Liver (tissue), 3 donors: ENCODE measurements at regions not wholly inside any gene's neighbourhood (a gene's known extent, or its start where the extent isn't known, plus 50 kb on each side); places are given as distances from the start of the nearest gene placed in this dataset.

ENCODE experiments used
- GABPA ChIP-seq, 2 donors: IDR thresholded peaks in 1 of 2; conservative IDR thresholded peaks in 1 of 2; 2 replicates each; pipeline ENCODE4 v1.6.1; 2016; ENCODE audit warnings: antibody characterized with exemption in 2 of 2, mild to moderate bottlenecking in 1 of 2, moderate library complexity in 1 of 2
- RAD21 ChIP-seq, 2 donors: IDR thresholded peaks; 2 replicates each; pipeline ENCODE4 v1.6.1; 2016; ENCODE audit warnings: antibody characterized with exemption in 2 of 2, mild to moderate bottlenecking in 2 of 2
- SP1 ChIP-seq: IDR thresholded peaks from 2 replicates; pipeline ENCODE4 v1.6.1; 2018; ENCODE audit warnings: antibody characterized with exemption, mild to moderate bottlenecking
- TAF1 ChIP-seq: conservative IDR thresholded peaks from 2 replicates; pipeline ENCODE4 v1.6.1; 2016; ENCODE audit warnings: antibody characterized with exemption, mild to moderate bottlenecking
- TF ChIP-seq, protein P1 (sequence below): fragments of 150-350 bp; IDR thresholded peaks from 2 replicates; pipeline ENCODE4 v1.5.1; 2017; ENCODE audit warnings: improper control_type of control experiment, low read depth, low read length; ENCODE audit not compliant: missing input control
- TF ChIP-seq, protein P2 (sequence below): IDR thresholded peaks from 2 replicates; pipeline ENCODE4 v1.6.1; 2016; ENCODE audit warnings: antibody characterized with exemption
- donor health status: healthy.
- donor health status: healthy.

DNA sequence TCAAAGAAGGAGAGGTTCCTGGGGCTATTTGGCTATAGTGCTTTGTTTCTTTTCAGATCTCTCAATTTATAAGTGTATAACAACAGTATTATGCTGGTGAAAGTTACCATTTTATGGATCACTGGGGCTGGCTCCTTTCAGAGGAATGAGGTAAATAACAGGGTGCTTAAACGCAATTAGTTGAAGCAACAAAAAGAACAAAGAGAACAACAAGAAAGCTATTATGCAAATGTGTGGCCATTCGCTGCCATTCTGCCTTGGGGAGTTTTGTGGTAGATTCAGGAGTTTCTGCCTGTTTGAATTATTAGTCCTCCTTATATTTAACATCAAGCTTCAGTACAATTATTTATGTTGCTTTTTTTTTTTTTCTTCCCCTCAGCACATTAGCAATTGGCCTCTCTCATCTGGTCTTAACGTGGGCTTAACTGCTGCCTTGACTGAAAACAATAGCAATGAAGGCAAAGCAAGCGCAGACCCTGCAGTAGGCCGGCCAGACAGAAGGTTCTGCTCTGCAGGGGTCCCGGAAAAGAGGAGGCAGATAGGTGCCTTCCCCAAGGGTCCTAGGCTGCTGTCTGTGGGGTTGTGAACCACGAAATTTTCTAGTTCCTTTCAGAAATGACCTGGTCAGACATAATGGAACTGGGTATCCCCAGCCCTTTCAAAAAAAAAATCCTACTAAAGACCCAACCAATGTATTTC is 339.9 kb upstream of the PODXL start:
- TF ChIP-seq, protein P1, sequence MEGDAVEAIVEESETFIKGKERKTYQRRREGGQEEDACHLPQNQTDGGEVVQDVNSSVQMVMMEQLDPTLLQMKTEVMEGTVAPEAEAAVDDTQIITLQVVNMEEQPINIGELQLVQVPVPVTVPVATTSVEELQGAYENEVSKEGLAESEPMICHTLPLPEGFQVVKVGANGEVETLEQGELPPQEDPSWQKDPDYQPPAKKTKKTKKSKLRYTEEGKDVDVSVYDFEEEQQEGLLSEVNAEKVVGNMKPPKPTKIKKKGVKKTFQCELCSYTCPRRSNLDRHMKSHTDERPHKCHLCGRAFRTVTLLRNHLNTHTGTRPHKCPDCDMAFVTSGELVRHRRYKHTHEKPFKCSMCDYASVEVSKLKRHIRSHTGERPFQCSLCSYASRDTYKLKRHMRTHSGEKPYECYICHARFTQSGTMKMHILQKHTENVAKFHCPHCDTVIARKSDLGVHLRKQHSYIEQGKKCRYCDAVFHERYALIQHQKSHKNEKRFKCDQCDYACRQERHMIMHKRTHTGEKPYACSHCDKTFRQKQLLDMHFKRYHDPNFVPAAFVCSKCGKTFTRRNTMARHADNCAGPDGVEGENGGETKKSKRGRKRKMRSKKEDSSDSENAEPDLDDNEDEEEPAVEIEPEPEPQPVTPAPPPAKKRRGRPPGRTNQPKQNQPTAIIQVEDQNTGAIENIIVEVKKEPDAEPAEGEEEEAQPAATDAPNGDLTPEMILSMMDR = no peak
- TF ChIP-seq, protein P2, sequence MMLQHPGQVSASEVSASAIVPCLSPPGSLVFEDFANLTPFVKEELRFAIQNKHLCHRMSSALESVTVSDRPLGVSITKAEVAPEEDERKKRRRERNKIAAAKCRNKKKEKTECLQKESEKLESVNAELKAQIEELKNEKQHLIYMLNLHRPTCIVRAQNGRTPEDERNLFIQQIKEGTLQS = no peak
- TF ChIP-seq TAF1 (no peak), RAD21 (IDR thresholded peaks at IDR 0.05) (no peak), GABPA (IDR thresholded peaks at IDR 0.05 in 1 of 2, conservative IDR thresholded peaks at IDR 0.05 in 1 of 2) (no peak), SP1 (no peak)
